ENCODE measurements at regions not wholly inside any gene's neighbourhood (a gene's known extent, or its start where the extent isn't known, plus 50 kb on each side); places are given as distances from the start of the nearest gene placed in this dataset.

- no peak for DNase-seq
These were observed 314.9 kb downstream of the RPS24 start for GRCh38 chr10:78348411-78349164.

GRCh38 chr10:78349165-78349516 is 315.5 kb downstream of the RPS24 start:
- DNase-seq: no peak

DNA sequence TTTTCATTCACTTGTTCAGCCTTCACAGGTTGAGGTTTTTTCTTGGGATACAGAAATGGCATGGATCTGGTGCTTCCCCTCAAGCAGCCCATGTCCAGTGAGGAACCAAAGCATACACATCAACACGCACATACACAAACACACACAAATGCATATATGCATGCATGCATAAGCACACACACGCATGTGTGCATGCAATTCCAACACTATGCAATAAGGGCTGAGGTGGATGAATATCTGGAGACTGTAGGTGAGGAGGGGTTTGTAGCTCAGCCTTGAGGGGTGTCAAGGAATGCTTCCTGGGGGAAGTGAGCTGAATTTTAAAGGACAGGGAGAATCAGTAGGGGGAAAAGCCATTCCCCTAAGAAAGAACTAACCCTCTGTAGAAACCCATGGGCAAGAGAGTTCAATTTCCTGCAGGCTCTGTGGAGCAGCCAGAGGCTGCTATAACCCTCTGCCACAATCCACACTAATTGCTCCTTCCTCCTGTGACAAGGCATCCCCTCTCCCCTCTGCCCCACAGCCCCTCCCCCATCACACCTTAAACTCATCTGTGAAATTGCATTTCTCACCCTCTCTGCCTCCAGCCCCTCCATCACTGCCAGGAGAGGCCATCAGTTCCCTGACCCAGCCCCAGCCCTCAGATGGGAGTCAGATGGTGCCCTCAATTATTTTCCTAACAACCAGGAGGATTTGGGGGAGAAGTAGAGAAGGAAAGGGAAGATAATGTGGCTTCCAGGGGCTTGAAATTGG is 316.4 kb downstream of the RPS24 start:
- DNase-seq: no peak

DNA sequence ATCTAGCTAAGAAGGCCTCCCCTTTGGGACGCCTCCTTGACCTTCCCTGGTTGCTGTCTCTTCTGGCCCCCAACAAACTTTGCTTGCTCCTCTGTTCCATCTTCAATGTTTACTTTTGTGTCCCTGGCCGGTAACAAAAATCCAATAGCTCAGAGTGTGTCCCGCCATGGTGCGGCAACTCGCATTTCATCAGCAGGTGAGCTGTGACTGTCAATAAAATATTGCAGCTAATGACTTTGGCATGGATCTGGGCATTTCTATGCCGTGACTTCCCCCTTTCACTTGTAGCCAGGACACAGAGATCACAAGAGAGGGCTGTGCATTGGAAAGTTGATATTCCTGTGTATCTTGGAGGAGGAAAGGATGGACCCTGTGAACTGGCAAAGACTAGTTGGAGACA is 317.6 kb downstream of the RPS24 start:
- DNase-seq: no peak

DNA sequence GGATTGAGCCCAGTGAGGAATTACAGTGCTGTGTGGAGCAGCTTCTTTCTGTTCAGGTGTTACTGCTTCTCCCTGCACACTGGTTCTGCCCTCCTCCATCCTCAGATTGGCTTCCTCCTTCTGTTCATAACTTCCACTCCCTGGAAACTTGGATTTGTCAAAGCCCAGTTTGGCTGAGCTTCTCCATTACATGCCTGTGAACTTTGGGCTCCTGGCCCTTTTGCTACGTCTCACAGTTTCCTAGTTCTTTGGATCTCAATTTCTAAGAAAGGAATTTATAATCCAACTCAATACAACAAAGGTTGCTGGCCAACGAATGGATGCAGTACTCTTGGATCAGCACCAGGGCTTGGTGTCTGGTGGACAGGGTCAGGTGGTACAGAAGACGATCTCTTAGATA is 318.1 kb downstream of the RPS24 start:
- no peak for DNase-seq

GRCh38 chr10:78353636-78354035 is 320.0 kb downstream of the RPS24 start:
- DNase-seq: no peak

DNA sequence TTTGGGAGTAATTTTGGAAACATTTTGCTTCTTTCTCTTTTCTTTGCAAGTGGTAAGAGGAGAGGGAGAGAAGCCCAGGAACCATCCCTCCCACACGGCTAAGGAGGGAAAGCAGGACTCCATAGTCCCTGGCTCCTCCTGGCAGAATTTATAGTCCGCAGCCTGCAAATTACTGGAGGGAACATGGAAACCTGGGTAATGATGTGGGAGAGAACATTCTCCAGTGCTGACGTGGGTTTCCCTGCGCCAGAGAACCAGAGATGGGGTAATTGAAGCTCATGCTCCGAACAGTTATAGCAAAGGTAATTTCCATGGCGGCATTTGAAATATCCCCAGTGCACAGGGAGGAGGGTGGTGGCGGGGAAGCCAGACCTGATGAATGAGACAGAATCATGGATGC is 320.4 kb downstream of the RPS24 start:
- no peak for DNase-seq

- no peak for DNase-seq
These were observed 322.7 kb downstream of the RPS24 start for GRCh38 chr10:78356291-78356900.

- DNase-seq: no peak
These were observed 323.7 kb downstream of the RPS24 start for GRCh38 chr10:78357141-78358063.

DNA sequence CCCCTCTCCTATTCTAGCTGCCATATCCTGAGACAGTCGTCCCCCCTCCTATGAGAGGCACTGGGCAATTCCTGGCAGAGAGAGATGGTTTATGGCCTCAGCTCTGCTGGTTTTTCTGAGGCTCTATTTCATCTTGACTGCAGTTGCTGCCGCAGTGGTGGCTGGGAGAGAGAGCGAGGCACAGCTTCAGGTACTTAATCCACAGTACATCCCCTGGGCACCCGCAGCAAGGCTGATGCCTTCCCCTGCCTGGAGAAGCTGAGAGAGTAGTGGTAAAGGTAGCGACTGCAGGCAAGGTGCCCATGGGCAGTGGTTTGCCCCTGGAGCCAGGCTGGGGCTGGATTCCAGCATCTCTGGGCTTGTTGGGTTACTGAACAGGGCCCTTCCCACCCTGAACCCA is 324.7 kb downstream of the RPS24 start:
- no peak for DNase-seq

DNA sequence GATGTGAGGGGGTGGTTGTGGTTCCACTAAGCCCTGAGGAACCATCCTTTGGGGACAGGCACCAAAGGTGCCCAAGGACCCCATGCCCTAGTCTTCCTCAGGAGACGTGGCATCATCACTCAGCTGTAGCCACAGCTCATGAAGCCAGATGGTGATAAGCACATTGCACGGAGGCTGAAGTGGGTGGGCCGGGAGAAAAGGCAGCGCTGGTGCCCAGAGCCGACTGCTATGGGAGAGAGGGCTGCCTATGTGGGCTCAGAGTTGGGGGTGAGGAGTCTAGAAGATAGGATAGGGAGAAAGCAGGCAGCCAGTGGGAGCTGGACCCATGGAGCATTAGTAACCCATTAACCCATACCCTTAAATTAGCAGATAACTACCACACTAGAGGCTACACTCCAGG is 325.3 kb downstream of the RPS24 start:
- no peak for DNase-seq

- DNase-seq: no peak
These were observed 326.0 kb downstream of the RPS24 start for GRCh38 chr10:78359640-78360091.

DNA sequence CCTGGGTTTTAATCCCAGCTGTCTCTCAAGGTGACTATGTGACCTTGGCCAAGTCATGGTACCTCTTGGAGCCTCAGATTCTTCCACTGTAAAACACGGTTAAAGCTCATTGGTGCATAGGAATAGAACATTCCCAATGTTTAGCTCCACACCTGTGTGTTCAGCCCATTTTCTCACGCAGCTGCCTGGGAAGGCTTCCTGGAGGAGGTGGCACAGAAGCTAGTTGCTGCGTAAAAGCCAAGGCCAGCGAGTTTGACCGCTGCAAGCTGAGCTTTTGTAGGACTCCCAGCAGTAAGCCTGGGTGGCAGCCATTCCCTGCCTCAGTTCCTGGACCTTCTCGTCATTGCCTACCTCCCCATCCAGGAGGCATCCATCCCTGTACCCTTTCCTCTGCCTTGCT is 326.6 kb downstream of the RPS24 start:
- no peak for DNase-seq

DNA sequence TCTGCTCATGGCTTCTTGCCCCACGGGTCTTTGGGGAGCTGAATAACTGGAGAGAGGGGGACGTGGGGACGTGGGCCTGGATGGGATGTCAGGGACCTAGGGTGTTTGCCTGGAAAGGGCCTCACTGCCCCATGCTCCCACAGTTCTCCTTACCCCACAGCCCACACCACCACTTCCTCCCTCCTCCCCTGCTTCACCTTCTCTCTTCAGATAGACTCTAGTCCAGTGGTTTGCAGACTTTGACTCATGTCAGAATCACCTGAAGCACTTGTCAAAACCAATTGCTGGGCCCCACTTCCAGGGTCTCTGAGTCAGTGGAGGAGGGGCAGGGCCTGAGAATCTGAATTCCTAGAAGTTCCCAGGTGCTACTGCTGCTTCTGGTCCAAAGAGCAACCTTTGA is 327.4 kb downstream of the RPS24 start:
- DNase-seq: no peak

DNA sequence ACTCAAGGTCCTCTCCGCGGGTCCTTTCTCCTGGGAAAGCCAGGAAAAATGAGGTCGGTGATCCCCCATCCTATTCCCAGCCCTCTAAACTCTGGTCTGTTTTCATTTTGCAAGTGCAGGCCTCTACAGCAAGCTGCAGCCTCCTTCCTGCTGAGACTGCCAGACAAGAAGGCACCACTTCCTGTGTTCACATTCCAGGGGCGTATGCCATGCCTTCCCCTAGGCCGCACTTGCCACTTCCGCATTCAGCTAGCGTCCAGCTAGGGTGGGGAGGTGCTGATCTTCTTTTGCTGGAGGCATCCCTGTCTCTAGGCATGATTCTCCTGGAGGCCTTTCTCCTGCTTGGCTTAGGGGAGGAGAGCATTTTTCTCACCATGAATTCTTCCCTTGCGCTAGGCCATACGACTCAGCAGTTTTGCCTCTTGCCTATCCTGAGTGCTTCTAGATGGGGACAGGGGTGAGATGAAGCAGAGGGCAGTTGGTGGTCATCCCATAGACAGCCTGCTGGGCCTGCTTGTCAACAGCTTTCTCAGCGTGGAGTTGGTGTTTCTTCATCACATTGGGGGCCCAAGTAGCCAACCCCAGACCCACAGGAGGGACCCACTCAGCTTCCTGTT is 328.9 kb downstream of the RPS24 start:
- DNase-seq: no peak

DNA sequence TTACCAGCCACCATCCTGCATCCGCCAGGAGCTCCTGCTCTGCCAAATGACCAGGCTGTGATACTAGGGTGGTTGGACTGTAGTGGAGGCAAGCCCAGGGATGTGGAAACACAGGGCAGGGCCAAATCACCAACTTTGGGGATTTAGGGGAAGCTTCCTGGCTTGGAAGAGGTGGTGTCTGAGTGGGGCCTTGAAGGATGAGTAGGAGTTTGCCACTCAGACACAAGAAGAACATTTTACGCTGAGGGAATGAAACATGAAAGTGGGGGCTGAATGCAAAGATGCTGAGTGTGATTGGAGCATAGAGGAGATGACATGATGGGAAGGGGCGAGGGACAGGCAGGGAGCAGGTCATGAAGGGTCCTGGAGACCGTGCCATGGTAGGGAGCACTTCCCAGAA is 329.5 kb downstream of the RPS24 start:
- no peak for DNase-seq

DNA sequence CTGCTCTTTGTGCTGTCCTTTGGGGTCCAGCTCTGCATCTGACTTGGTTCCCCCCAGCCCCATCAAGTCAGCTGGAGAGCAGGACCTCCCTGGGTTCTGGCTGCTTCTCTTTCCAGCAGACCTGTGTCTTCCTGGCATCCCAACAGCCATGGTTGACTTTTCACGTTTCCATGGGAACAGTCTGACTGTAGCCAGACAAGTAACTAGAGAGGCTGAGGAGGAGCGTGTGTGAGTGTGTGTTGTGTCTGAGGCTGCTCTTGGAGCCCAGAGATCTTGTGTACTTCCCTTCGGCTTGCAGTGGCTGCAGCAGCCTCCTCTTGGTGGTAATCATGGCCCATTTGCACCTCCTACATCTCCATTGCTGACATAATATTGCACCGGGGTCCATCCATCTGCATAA is 332.0 kb downstream of the RPS24 start:
- no peak for DNase-seq

- DNase-seq: no peak
These were observed 333.2 kb downstream of the RPS24 start for GRCh38 chr10:78366663-78367411.

- no peak for DNase-seq
These were observed 334.1 kb downstream of the RPS24 start for GRCh38 chr10:78367751-78368150.

- no peak for DNase-seq
These were observed 337.5 kb downstream of the RPS24 start for GRCh38 chr10:78371136-78371535.

- no peak for DNase-seq
These were observed 339.1 kb downstream of the RPS24 start for GRCh38 chr10:78372806-78373205.
